Progenitor cell of endocrine pancreas (in vitro differentiated cells): ENCODE measurements at regions not wholly inside any gene's neighbourhood (a gene's known extent, or its start where the extent isn't known, plus 50 kb on each side); places are given as distances from the start of the nearest gene placed in this dataset.

Experiments
- DNase-seq: peaks from one replicate; pipeline ENCODE4 v3.0.0; 2021; ENCODE audit warnings: low spot score; ENCODE audit not compliant: unreplicated experiment
- H3K27ac Mint-ChIP-seq: 2 replicates; pipeline ENCODE4 v1.8.0; 2021; ENCODE audit warnings: mild to moderate bottlenecking, moderate library complexity, mixed read lengths
- H3K27me3 Mint-ChIP-seq: 2 replicates; pipeline ENCODE4 v1.8.0; 2021; ENCODE audit warnings: mixed read lengths
- H3K36me3 Mint-ChIP-seq: 2 replicates; pipeline ENCODE4 v1.8.0; 2022; ENCODE audit warnings: mixed read lengths; ENCODE audit not compliant: insufficient read depth
- H3K4me1 Mint-ChIP-seq: 2 replicates; pipeline ENCODE4 v1.8.0; 2021; ENCODE audit warnings: low read depth, mixed read lengths
- H3K4me3 Mint-ChIP-seq: 2 replicates; pipeline ENCODE4 v1.8.0; 2021; ENCODE audit warnings: low read depth, mild to moderate bottlenecking, moderate library complexity, mixed read lengths
- H3K9me3 Mint-ChIP-seq: 2 replicates; pipeline ENCODE4 v1.8.0; 2021; ENCODE audit warnings: low read depth, mixed read lengths
- CTCF ChIP-seq: fragments of 200-600 bp; sonication (generic); IDR thresholded peaks from one replicate; pipeline ENCODE4 v1.5.0; 2021; ENCODE audit warnings: antibody characterized with exemption, mild to moderate bottlenecking; ENCODE audit not compliant: unreplicated experiment

GRCh38 chr6:56851074-56851473 lies 103.8 kb upstream of the BEND6 start:
- H3K36me3 Mint-ChIP-seq: peaks cover 7% of the 10 kb centered on the region
- H3K4me3 Mint-ChIP-seq: peak overlapping the region; percentile 86
- H3K9me3 Mint-ChIP-seq: no peaks in the 10 kb centered on the region
- peak overlapping the region; percentile 94 for H3K27ac Mint-ChIP-seq
- H3K27me3 Mint-ChIP-seq: no peaks in the 10 kb centered on the region
- H3K4me1 Mint-ChIP-seq: peaks cover 44% of the 10 kb centered on the region
- DNase-seq: no peak
- no peak for TF ChIP-seq CTCF

GRCh38 chr6:56850626-56851025 lies 104.3 kb upstream of the BEND6 start:
- Mint-ChIP-seq H3K4me3 (peak overlapping the region; percentile 86), H3K4me1 (peaks cover 47% of the 10 kb centered on the region), H3K36me3 (peaks cover 7% of the 10 kb centered on the region), H3K9me3 (no peaks in the 10 kb centered on the region), H3K27ac (peak overlapping the region; percentile 42), H3K27me3 (no peaks in the 10 kb centered on the region)
- TF ChIP-seq CTCF: no peak
- no peak for DNase-seq

- DNase-seq: no peak
- Mint-ChIP-seq H3K27ac (peak overlapping the region; percentile 17), H3K27me3 (no peaks in the 10 kb centered on the region), H3K4me1 (peaks cover 47% of the 10 kb centered on the region), H3K9me3 (no peaks in the 10 kb centered on the region), H3K4me3 (peak overlapping the region; percentile 86), H3K36me3 (peaks cover 7% of the 10 kb centered on the region)
- no peak for TF ChIP-seq CTCF
Measured at GRCh38 chr6:56849896-56850295, 105.0 kb upstream of the BEND6 start.

- H3K36me3 Mint-ChIP-seq: peaks cover 7% of the 10 kb centered on the region
- no peak overlapping the region for H3K27ac Mint-ChIP-seq
- no peaks in the 10 kb centered on the region for H3K9me3 Mint-ChIP-seq
- no peak overlapping the region for H3K4me3 Mint-ChIP-seq
- no peak for TF ChIP-seq CTCF
- H3K4me1 Mint-ChIP-seq: peaks cover 39% of the 10 kb centered on the region
- no peak for DNase-seq
- H3K27me3 Mint-ChIP-seq: no peaks in the 10 kb centered on the region
Measured at GRCh38 chr6:56848105-56848504, 106.8 kb upstream of the BEND6 start.

GRCh38 chr6:56845032-56845431 lies 109.9 kb upstream of the BEND6 start:
- peaks cover 8% of the 10 kb centered on the region for H3K27me3 Mint-ChIP-seq
- peak overlapping the region; percentile 8 for H3K4me3 Mint-ChIP-seq
- DNase-seq: no peak
- H3K36me3 Mint-ChIP-seq: peaks cover 7% of the 10 kb centered on the region
- TF ChIP-seq CTCF: no peak
- no peak overlapping the region for H3K27ac Mint-ChIP-seq
- H3K4me1 Mint-ChIP-seq: peaks cover 29% of the 10 kb centered on the region
- H3K9me3 Mint-ChIP-seq: no peaks in the 10 kb centered on the region
